Vagina (tissue), 2 donors: ENCODE measurements at regions not wholly inside any gene's neighbourhood (a gene's known extent, or its start where the extent isn't known, plus 50 kb on each side); places are given as distances from the start of the nearest gene placed in this dataset.

ENCODE experiments used
- CTCF ChIP-seq, 3 experiments: fragments of 450-650 bp in 2 of 3; fragments of 200-600 bp in 1 of 3; sonication (generic) in 1 of 3; IDR thresholded peaks; one replicate each; pipeline ENCODE4 v1.5.1; 2017 to 2019; ENCODE audit warnings: antibody characterized with exemption in 3 of 3, mild to moderate bottlenecking in 2 of 3, moderate library complexity in 2 of 3
- POLR2A ChIP-seq, 2 donors: fragments of 450-650 bp; IDR thresholded peaks; one replicate each; pipeline ENCODE4 v1.6.1; 2017; ENCODE audit warnings: antibody characterized with exemption in 2 of 2, mild to moderate bottlenecking in 2 of 2, moderate library complexity in 2 of 2

DNA sequence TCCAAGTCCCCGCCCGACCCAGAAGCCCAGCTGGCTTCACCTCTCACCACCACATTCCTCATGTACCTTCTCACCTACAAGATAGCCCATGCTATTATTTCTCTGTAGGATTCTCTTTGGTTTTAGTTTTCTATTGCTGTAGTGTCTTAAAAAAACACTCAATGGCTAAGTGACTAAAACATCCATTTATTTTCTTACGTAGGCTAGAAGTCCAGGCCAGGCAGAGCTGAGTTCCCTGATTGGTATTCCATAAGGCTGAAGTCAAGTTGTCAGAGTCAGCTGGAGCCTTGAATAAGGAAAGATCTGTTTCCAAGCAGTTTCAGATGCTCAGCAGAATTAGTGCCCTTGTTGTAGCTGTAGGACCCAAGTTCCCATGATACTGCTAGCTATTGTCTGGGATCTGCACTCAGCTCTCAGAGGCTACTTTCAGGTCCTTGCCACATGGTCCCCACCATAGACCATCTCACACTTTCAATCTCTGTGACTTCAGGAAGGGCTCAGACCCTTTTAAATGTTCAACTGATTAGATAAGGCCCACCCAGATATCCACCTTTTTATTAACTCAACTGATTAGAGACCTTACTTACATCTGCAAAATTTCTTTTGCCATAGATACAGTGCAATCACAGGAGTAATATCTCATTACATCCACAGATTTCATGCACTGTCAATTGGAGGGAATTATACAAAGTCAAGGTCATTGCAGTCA lies 371.0 kb downstream of the TGFB2 start:
- TF ChIP-seq CTCF (IDR thresholded peaks at IDR 0.05) (no peak), POLR2A (IDR thresholded peaks at IDR 0.05) (no peak)
